ENCODE measurements at regions not wholly inside any gene's neighbourhood (a gene's known extent, or its start where the extent isn't known, plus 50 kb on each side); places are given as distances from the start of the nearest gene placed in this dataset.
A peak's percentile ranks its signal among the peaks of the same experiment; 100 is the strongest.
"Not testable (repeated sequence)": the region's sequence is repeated elsewhere in the genome, so short reads cannot be mapped to it uniquely, and the experiment has no call there.

DNA sequence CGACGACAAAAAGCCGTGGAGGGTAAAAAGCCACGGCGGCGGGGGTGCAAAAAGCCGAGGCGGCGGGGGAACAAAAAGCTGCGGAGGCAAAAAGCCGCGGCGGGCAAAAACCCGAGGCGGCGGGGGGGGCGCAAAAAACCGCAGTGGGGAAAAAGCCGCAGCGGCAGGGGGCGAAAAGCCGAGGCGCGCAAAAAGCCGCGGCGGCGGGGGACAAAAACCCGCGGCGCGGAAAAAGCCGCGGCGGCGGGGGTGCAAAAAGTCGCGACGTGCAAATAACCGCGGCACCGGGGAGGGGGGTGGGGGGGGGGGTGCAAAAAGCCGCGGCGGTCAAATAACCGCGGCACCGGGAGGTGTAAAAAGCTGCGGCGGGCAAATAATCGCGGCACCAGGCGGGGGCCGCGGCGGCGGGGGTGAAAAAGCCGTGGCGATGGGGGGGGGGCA, 511.5 kb downstream of the FOXD4L5 start:
- peak overlapping the region; percentile 33; the same call in 1 of the 2 replicates for H3K4me2 ChIP-seq (ENCODE audit: low read length)
- no peak overlapping the region for H3K27ac ChIP-seq (ENCODE audit: low read depth, low read length)
- TF ChIP-seq, protein P1, sequence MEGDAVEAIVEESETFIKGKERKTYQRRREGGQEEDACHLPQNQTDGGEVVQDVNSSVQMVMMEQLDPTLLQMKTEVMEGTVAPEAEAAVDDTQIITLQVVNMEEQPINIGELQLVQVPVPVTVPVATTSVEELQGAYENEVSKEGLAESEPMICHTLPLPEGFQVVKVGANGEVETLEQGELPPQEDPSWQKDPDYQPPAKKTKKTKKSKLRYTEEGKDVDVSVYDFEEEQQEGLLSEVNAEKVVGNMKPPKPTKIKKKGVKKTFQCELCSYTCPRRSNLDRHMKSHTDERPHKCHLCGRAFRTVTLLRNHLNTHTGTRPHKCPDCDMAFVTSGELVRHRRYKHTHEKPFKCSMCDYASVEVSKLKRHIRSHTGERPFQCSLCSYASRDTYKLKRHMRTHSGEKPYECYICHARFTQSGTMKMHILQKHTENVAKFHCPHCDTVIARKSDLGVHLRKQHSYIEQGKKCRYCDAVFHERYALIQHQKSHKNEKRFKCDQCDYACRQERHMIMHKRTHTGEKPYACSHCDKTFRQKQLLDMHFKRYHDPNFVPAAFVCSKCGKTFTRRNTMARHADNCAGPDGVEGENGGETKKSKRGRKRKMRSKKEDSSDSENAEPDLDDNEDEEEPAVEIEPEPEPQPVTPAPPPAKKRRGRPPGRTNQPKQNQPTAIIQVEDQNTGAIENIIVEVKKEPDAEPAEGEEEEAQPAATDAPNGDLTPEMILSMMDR (IDR thresholded peaks at IDR 0.05; ENCODE audit: low read depth, low read length, poor library complexity, severe bottlenecking): no peak
- TF ChIP-seq EZH2phosphoT487 (IDR thresholded peaks at IDR 0.05; ENCODE audit: borderline replicate concordance, low read length): no peak
- H4K20me1 ChIP-seq (ENCODE audit: control insufficient read depth, insufficient read depth, low read depth, low read length): no peaks in the 10 kb centered on the region
- no peaks in the 10 kb centered on the region for H3K9me3 ChIP-seq (ENCODE audit: control insufficient read depth, insufficient read depth, low read length)
- H3K4me1 ChIP-seq (ENCODE audit: control insufficient read depth, low read length): no peaks in the 10 kb centered on the region
- H3K27me3 ChIP-seq (ENCODE audit: control insufficient read depth, low read length): no peaks in the 10 kb centered on the region
- no peaks in the 10 kb centered on the region for H3K9me2 ChIP-seq (replicated peaks; ENCODE audit: control insufficient read depth, low read length)
- no peaks in the 10 kb centered on the region for H3F3A ChIP-seq (ENCODE audit: control insufficient read depth, insufficient read depth)
- no peaks in the 10 kb centered on the region for H3K36me3 ChIP-seq (ENCODE audit: control insufficient read depth, low read length)
- no peaks in the 10 kb centered on the region for H3K79me2 ChIP-seq (ENCODE audit: control insufficient read depth, low read length)
- H3K4me3 ChIP-seq (ENCODE audit: low read length): peak overlapping the region; percentile 48

DNA sequence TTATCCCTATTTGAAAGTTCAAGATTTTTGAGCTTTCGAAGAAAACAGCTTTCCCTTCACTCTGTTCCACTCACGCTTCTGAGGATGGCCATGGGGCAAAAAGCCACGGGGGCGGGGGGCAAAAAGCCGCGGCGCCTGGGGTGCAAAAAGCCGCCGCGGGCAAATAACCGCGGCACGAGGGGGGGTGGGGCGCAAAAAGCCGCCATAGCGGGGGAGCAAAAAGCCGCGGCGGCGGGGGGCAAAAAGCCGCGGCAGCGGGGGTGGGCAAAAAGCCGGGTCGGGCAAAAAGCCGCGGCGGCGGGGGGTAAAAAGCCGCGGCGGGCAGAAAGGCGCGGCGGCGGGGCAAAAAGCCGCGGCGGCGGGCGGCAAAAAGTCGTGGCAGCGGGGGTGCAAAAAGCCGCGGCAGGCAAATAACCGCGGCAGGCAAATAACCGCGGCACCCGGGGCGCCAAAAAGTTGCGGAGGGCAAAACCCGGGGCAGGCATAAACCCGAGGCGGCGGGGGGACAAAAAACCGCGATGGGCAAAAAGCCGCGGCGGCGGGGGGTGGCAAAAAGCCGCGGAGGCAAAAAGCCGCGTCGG, 512.2 kb downstream of the FOXD4L5 start:
- Histone ChIP-seq H3K4me3 (ENCODE audit: low read length) (peak overlapping the region; percentile 48), H3K4me2 (ENCODE audit: low read length) (peak overlapping the region; percentile 27; the same call in 1 of the 2 replicates)
- not testable (repeated sequence) for H3K27ac ChIP-seq (ENCODE audit: low read depth, low read length); H4K20me1 ChIP-seq (ENCODE audit: control insufficient read depth, insufficient read depth, low read depth, low read length); H3F3A ChIP-seq (ENCODE audit: control insufficient read depth, insufficient read depth); H3K79me2 ChIP-seq (ENCODE audit: control insufficient read depth, low read length); H3K9me2 ChIP-seq (replicated peaks; ENCODE audit: control insufficient read depth, low read length); H3K27me3 ChIP-seq (ENCODE audit: control insufficient read depth, low read length); H3K36me3 ChIP-seq (ENCODE audit: control insufficient read depth, low read length); H3K9me3 ChIP-seq (ENCODE audit: control insufficient read depth, insufficient read depth, low read length); H3K4me1 ChIP-seq (ENCODE audit: control insufficient read depth, low read length)

DNA sequence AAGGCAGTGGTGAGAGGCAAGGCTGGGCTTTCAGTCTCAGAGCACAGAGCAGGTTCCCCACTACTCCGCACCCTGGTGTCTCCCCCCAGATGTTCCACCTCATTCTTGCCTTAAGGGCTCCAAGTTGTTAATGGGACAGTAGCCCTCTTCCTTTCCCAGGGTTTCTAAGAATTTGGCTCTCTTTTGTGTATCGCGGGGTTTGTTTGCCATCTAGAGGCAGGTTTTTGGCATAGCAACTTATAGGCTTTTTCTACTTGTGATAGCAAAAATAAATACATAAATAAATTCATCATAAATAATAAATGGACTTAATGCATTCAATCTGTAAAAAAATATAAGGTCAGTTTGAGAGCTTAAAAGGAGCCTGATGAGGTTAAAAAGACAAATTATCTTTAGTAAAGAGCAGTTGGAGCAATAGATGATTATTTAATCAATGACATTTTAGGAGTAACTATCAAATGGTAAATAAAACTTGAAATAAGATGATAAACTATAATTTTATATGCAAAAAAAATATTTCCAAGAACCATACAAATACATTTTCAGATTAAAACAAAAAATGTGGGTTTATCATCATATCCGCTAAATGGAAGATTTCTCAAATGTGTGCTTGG, 512.8 kb downstream of the FOXD4L5 start:
- H3K27ac ChIP-seq (ENCODE audit: low read depth, low read length); H3K36me3 ChIP-seq (ENCODE audit: control insufficient read depth, low read length); H3K79me2 ChIP-seq (ENCODE audit: control insufficient read depth, low read length); H3F3A ChIP-seq (ENCODE audit: control insufficient read depth, insufficient read depth); H4K20me1 ChIP-seq (ENCODE audit: control insufficient read depth, insufficient read depth, low read depth, low read length); H3K27me3 ChIP-seq (ENCODE audit: control insufficient read depth, low read length); H3K4me2 ChIP-seq (ENCODE audit: low read length); H3K9me2 ChIP-seq (replicated peaks; ENCODE audit: control insufficient read depth, low read length); H3K9me3 ChIP-seq (ENCODE audit: control insufficient read depth, insufficient read depth, low read length); H3K4me1 ChIP-seq (ENCODE audit: control insufficient read depth, low read length); H3K4me3 ChIP-seq (ENCODE audit: low read length): not testable (repeated sequence)

Data from DOHH2 (cell line).